ENCODE measurements at regions not wholly inside any gene's neighbourhood (a gene's known extent, or its start where the extent isn't known, plus 50 kb on each side); places are given as distances from the start of the nearest gene placed in this dataset.
A peak's percentile ranks its signal among the peaks of the same experiment; 100 is the strongest.
"Not testable (repeated sequence)": the region's sequence is repeated elsewhere in the genome, so short reads cannot be mapped to it uniquely, and the experiment has no call there.

- DNase-seq (ENCODE audit: low read depth): no peak
Observed at GRCh38 chr10:7108141-7108540, 302.7 kb downstream of the SFMBT2 start.

GRCh38 chr10:7107285-7107684, 303.5 kb downstream of the SFMBT2 start:
- DNase-seq (ENCODE audit: low read depth): peak; percentile 14

GRCh38 chr10:7104379-7104778, 306.5 kb downstream of the SFMBT2 start:
- not testable (repeated sequence) for DNase-seq (ENCODE audit: low read depth)

- DNase-seq (ENCODE audit: low read depth): no peak
Observed at GRCh38 chr10:7102557-7103349, 308.1 kb downstream of the SFMBT2 start.

- peak; percentile 51 for DNase-seq (ENCODE audit: low read depth)
Observed at GRCh38 chr10:7102084-7102483, 308.8 kb downstream of the SFMBT2 start.

- no peak for DNase-seq (ENCODE audit: low read depth)
Observed at GRCh38 chr10:7101451-7101850, 309.4 kb downstream of the SFMBT2 start.

DNA sequence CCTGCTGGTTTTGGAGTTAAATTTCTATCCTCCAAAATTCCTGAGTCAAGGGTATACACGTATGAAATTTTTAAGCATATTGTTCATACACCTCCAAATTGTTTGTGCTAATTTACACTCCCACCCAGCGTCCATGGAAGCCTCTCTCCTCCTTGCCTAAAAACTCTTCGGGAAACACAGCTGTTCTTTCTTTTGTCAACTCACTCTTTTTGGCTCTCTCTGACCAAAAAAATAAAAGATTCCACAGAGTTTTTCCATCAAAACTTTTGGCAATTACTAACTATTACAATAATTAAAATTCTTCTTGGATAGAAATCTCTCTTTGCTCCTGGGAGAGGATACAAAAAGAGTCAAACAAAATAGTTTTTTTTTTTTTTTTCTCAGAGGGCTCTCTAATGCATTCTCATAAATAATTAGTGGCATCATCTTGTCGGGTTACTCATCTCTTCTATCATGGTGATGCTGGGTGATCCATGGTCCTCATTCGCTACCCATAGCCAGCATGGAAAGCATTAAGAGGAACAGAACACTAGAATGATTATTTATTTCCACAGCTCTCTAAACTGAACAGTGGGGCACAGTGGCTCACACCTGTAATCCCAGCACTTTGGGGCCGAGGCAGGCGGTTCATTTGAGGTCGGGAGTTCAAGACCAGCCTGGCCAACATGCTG, 310.7 kb downstream of the SFMBT2 start:
- DNase-seq (ENCODE audit: low read depth): no peak

DNA sequence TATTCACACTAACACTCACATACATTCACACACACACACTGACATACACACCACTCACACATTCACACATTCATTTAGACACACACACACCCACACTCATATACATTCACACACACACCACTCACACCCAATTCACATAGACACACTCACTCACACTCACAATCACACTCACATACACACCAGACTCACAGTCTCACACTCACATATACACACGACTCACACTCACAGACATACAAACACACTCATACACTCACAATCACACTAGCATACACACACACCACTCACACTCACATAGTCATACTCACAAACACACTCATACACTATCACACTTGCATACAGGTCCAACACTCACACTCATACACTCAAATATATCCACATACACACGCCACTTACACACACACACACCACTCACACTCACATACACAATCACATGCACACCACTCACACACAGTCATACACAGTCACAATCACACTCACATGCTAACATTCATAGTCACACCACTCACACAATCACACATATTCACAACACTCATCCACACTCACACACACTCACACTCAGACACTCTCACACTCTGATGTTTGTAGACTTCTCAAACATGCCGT, 312.6 kb downstream of the SFMBT2 start:
- DNase-seq (ENCODE audit: low read depth): no peak

DNA sequence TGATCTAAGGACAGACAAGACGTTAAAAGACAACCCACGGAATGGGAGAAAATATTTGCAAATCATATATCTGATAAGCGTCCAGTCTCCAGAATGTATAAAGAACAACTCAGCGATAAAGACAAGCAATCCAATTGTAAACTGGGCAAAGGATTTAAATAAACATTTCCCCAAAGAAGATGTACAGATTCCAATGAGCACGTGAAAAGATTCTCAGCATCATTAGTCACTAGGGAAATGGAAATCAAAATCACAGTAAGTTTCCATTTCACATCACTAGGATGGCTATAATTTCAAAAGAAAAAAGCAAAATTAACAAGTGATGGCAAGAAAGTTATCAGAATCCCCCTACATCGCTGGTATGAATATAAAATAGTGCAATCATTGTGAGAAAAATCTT, 316.1 kb downstream of the SFMBT2 start:
- DNase-seq (ENCODE audit: low read depth): no peak

GRCh38 chr10:7093368-7093767, 317.5 kb downstream of the SFMBT2 start:
- DNase-seq (ENCODE audit: low read depth): no peak

DNA sequence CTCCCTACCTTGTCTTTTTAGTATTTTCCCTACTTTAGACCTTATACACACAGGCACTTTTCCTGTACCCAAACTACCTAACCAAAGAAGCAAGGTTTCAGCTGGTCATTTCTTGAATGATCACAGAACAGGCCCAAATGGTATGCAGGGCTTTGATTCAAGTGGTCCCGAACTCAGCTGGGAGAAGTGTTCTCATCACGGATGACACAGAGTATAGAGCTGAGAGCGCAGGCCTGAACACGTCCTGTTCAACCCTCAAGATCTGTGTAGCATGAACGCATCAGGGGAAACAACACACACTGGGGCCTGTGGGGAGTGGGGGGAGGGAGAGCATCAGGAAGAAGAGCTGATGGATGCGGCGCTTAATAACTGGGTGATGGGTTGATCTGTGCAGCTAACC, 318.2 kb downstream of the SFMBT2 start:
- no peak for DNase-seq (ENCODE audit: low read depth)

GRCh38 chr10:7090529-7090928, 320.3 kb downstream of the SFMBT2 start:
- DNase-seq (ENCODE audit: low read depth): peak; percentile 72

DNA sequence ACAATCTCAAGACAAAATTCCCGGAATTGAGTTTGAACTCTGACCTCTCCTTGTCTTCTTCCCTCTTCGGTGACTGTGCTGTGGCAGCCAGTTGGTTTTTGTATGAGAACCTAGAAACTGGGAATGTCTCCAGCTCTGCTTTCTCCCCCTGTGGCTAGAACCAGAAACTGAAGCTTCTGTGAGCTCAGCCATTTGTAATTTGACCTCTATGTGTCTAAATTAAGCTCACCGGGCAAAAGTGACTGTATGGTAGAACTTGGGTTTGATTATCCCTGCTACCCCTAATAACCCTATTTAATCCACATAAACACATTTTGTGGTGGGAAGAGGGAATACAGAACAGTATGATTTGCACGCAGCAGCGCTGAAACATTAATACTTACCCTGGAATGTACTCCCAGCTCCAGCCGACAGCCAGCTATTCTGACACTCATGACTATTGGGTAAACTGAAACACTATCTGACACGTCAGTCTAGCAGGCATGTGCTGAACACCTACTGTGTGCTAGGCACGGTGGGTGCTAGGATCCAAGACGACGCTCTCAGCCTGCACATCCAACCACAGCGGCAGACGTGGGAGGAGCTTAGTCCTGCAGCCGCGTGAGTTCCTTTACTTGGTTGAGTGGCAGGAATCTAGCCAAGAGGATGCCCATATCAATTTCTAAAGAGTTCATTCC, 324.8 kb downstream of the SFMBT2 start:
- DNase-seq (ENCODE audit: low read depth): peak; percentile 83

- peak; percentile 19 for DNase-seq (ENCODE audit: low read depth)
Observed at GRCh38 chr10:7085147-7085912, 325.5 kb downstream of the SFMBT2 start.

DNA sequence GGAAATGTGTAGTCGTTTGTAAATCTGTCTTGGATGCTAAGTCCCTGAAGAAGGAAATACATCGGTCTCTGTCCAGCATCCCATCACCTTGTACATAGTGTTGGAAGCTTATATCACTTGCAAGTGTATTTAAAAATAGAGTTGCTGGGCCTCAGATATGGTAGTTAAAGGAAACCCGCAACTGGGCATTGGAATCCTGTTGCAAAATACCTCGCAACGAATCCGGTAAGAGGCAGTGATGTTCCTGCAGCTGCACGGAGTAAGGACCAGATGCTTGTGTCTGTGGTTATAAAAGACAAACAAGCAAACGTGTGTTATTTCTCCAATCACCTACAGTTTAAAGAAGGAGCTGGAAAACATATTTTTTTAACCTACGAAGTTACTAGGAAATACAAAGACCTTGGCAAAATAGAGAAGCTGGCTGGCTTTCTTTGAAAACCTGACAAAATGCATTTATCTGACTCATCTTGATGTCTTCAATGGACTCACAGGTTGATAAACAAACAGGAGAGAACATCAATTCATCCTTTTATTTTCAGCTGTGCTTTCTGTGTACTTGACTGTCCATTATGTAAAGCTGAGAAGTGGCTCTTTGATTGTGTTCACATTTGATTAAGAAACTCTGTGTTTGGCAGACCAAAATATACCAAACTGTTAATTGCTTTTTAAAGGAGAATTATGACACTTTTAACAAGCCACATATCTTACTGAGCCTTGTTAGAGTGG, 326.4 kb downstream of the SFMBT2 start:
- peak; percentile 12 for DNase-seq (ENCODE audit: low read depth)

- no peak for DNase-seq (ENCODE audit: low read depth)
Observed at GRCh38 chr10:7082967-7083366, 327.9 kb downstream of the SFMBT2 start.

DNA sequence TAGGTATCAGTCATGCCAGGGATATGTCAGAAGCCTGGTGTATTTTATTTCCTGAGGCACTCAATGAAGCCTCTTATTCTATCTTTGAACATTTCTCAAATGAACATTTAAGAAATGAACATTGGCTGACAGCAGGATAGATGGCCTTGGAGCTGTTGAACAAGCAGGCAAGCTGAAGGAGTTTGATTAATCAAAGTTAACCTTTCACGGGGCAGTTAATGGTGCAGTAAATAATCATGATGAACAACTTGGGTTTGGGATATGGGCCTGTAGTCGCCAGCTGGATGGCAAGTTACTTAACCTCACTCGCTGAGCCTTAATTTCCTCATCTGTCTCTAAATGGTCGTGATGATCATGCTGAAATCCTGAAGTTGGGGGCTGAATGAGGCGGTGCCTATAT, 333.0 kb downstream of the SFMBT2 start:
- DNase-seq (ENCODE audit: low read depth): no peak

- DNase-seq (ENCODE audit: low read depth): no peak
Observed at GRCh38 chr10:7075851-7076250, 335.0 kb downstream of the SFMBT2 start.

GRCh38 chr10:7075110-7075509, 335.7 kb downstream of the SFMBT2 start:
- no peak for DNase-seq (ENCODE audit: low read depth)

DNA sequence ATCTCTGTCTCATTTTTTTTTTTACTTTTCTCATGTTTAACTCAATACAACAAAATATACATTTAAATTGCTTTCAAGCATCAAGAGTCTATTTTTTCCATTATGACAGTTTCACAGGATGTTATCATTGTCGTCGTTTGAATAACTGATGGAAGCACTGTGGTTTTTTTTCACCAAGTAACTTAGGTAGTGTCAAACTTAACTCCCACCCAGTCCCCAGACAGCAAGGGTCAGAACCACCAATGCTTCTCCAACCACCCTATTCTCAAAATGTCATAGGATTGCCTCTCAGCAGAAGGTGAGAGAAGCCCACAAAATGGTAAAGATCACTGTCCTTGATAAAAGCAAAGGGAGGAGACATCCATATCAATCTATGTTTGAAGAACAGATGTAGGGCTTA, 339.4 kb downstream of the SFMBT2 start:
- DNase-seq (ENCODE audit: low read depth): no peak

GRCh38 chr10:7070950-7071349, 339.9 kb downstream of the SFMBT2 start:
- DNase-seq (ENCODE audit: low read depth): no peak

Data from fibroblast of gingiva (primary cell).